PC-9 (cell line): ENCODE measurements at regions not wholly inside any gene's neighbourhood (a gene's known extent, or its start where the extent isn't known, plus 50 kb on each side); places are given as distances from the start of the nearest gene placed in this dataset.

Experiments used
- BruUV-seq: library from RNA; stranded (reverse); fragments of 400-500 nt; replicated peaks from 2 replicates; lab custom pipeline; 2021; lab: Mats Ljungman, UMichigan
- CTCF ChIA-PET: fragments of 300-600 bp; sonication (Branson Sonifier 250); formaldehyde crosslinking; loops from one replicate; lab custom pipeline; 2022; ENCODE audit warnings: antibody characterized with exemption; lab: Charles Lee
- POLR2A ChIA-PET: fragments of 300-600 bp; sonication (Branson Sonifier 250); formaldehyde crosslinking; loops from one replicate; lab custom pipeline; 2022; ENCODE audit warnings: antibody characterized with exemption; ENCODE audit not compliant: unreplicated experiment; lab: Charles Lee
- DNase-seq, 2 experiments: peaks; one replicate each; pipeline versions ENCODE4 v3.0.0 to v3.0.0-alpha.2; 2015 to 2022; ENCODE audit warnings: mixed read lengths in 1 of 2
- H2AFZ ChIP-seq: fragments of 200-600 bp; sonication (generic); 2 replicates; pipeline ENCODE4 v1.8.1; 2017; ENCODE audit warnings: antibody characterized with exemption
- H3F3A ChIP-seq: fragments of 200-600 bp; sonication (generic); 2 replicates; pipeline ENCODE4 v1.8.1; 2017; ENCODE audit warnings: antibody characterized with exemption, mild to moderate bottlenecking, low read depth; ENCODE audit not compliant: insufficient read depth
- H3K27ac ChIP-seq: fragments of 200-600 bp; sonication (generic); 2 replicates; pipeline ENCODE4 v1.6.1; 2016; ENCODE audit warnings: mixed run types
- H3K27me3 ChIP-seq: fragments of 200-600 bp; sonication (generic); 2 replicates; pipeline ENCODE4 v1.6.1; 2016; ENCODE audit warnings: low read depth, mixed run types; ENCODE audit not compliant: insufficient read depth
- H3K36me3 ChIP-seq: fragments of 200-600 bp; sonication (generic); 2 replicates; pipeline ENCODE4 v1.6.1; 2016; ENCODE audit warnings: low read depth, mixed run types
- H3K4me1 ChIP-seq: fragments of 200-600 bp; sonication (generic); replicated peaks from 2 replicates; pipeline ENCODE4 v1.6.1; 2016; ENCODE audit warnings: mixed run types; ENCODE audit not compliant: insufficient read depth
- H3K4me2 ChIP-seq: fragments of 200-600 bp; sonication (generic); 2 replicates; pipeline ENCODE4 v1.6.1; 2017; ENCODE audit warnings: mixed run types
- H3K4me3 ChIP-seq: fragments of 200-600 bp; sonication (generic); 2 replicates; pipeline ENCODE4 v1.6.1; 2016; ENCODE audit warnings: mixed run types
- H3K79me2 ChIP-seq: fragments of 200-600 bp; sonication (generic); 2 replicates; pipeline ENCODE4 v1.6.1; 2017; ENCODE audit warnings: low read depth, mixed run types
- H3K9me2 ChIP-seq: fragments of 200-600 bp; sonication (generic); 2 replicates; pipeline ENCODE4 v1.8.1; 2017; ENCODE audit warnings: mild to moderate bottlenecking; ENCODE audit not compliant: insufficient read depth
- H3K9me3 ChIP-seq: fragments of 200-600 bp; sonication (generic); 2 replicates; pipeline ENCODE4 v1.8.1; 2016; ENCODE audit warnings: low read depth; ENCODE audit not compliant: insufficient read depth
- H4K20me1 ChIP-seq: fragments of 200-600 bp; sonication (generic); 2 replicates; pipeline ENCODE4 v1.8.1; 2017; ENCODE audit not compliant: insufficient read depth
- CTCF ChIP-seq: fragments of 200-600 bp; sonication (generic); conservative IDR thresholded peaks from 2 replicates; pipeline ENCODE4 v1.6.1; 2017; ENCODE audit warnings: mixed run types, antibody characterized with exemption, mild to moderate bottlenecking, moderate library complexity
- EZH2 ChIP-seq: fragments of 200-600 bp; sonication (generic); IDR thresholded peaks from 2 replicates; pipeline ENCODE4 v1.8.0; 2017; ENCODE audit warnings: antibody characterized with exemption, low read depth
- intact Hi-C: fragments of 100-400 bp; cut with micrococcal nuclease; formaldehyde crosslinking; loops from one replicate; pipeline ENCODE4 v1.10.0; 2022; ENCODE audit not compliant: unreplicated experiment

- Histone ChIP-seq H3K27ac (no peak overlapping the region), H4K20me1 (no peaks in the 10 kb centered on the region), H3K27me3 (no peaks in the 10 kb centered on the region), H3F3A (no peaks in the 10 kb centered on the region; the same call in 1 of the 2 replicates), H2AFZ (no peak overlapping the region), H3K4me2 (no peak overlapping the region), H3K36me3 (no peaks in the 10 kb centered on the region), H3K4me3 (no peak overlapping the region), H3K79me2 (no peaks in the 10 kb centered on the region), H3K9me3 (no peaks in the 10 kb centered on the region), H3K9me2 (no peaks in the 10 kb centered on the region), H3K4me1 (no peaks in the 10 kb centered on the region)
- CTCF ChIA-PET: interaction anchor here (0.6 kb wide), 1 partner anchor 18 kb away, joined by 7 read pairs; no protein-coding TSS in a partner anchor
- POLR2A ChIA-PET: interaction anchor here (0.6 kb wide), 1 partner anchor 104 kb away, joined by 4 read pairs; no protein-coding TSS in a partner anchor
- intact Hi-C loops: no loop called here
- BruUV-seq: no TSS peak
- TF ChIP-seq EZH2 (no peak), CTCF (no peak)
- DNase-seq: no peak
These were observed 247.4 kb upstream of the IL12A start for GRCh38 chr3:159741281-159741680.

- POLR2A ChIA-PET: no interaction called here
These were observed 240.2 kb upstream of the IL12A start for GRCh38 chr3:159748425-159748824.

GRCh38 chr3:159749406-159749805 lies 239.2 kb upstream of the IL12A start:
- H2AFZ ChIP-seq: no peak overlapping the region
- no peak for DNase-seq
- no peaks in the 10 kb centered on the region for H4K20me1 ChIP-seq
- no peaks in the 10 kb centered on the region for H3K79me2 ChIP-seq
- no TSS peak for BruUV-seq
- H3K4me1 ChIP-seq: no peaks in the 10 kb centered on the region
- H3K27ac ChIP-seq: no peak overlapping the region
- no peaks in the 10 kb centered on the region for H3K27me3 ChIP-seq
- H3K9me3 ChIP-seq: no peaks in the 10 kb centered on the region
- no peak overlapping the region for H3K4me3 ChIP-seq
- H3K4me2 ChIP-seq: no peak overlapping the region
- ChIA-PET CTCF (interaction anchor here (0.7 to 1.2 kb wide), 2 partner anchors 10 to 304 kb away, joined by 4 read pairs; no protein-coding TSS in a partner anchor), POLR2A (no interaction called here)
- H3K9me2 ChIP-seq: no peaks in the 10 kb centered on the region
- intact Hi-C loops: no loop called here
- no peaks in the 10 kb centered on the region for H3K36me3 ChIP-seq
- no peaks in the 10 kb centered on the region for H3F3A ChIP-seq
- no peak for TF ChIP-seq CTCF
- TF ChIP-seq EZH2: no peak

More at GRCh38 chr3:159748425-159748824, 240.2 kb upstream of the IL12A start:
- no TSS peak for BruUV-seq
- intact Hi-C loops: no loop called here
- no peak overlapping the region for H2AFZ ChIP-seq
- H3K4me2 ChIP-seq: no peak overlapping the region
- H3K4me1 ChIP-seq: no peaks in the 10 kb centered on the region
- no peaks in the 10 kb centered on the region for H3K27me3 ChIP-seq
- TF ChIP-seq CTCF (no peak), EZH2 (no peak)
- H3K79me2 ChIP-seq: no peaks in the 10 kb centered on the region
- CTCF ChIA-PET: interaction anchor here (1.2 kb wide), 1 partner anchor 9 kb away, joined by 4 read pairs; no protein-coding TSS in a partner anchor
- no peaks in the 10 kb centered on the region; the same call in 1 of the 2 replicates for H3F3A ChIP-seq
- H3K4me3 ChIP-seq: no peak overlapping the region
- DNase-seq: no peak
- H3K9me2 ChIP-seq: no peaks in the 10 kb centered on the region
- no peaks in the 10 kb centered on the region for H3K9me3 ChIP-seq
- no peak overlapping the region for H3K27ac ChIP-seq
- H3K36me3 ChIP-seq: no peaks in the 10 kb centered on the region
- no peaks in the 10 kb centered on the region for H4K20me1 ChIP-seq
